ENCODE measurements at regions not wholly inside any gene's neighbourhood (a gene's known extent, or its start where the extent isn't known, plus 50 kb on each side); places are given as distances from the start of the nearest gene placed in this dataset.

GRCh38 chr4:110751183-110751582 lies 128.3 kb upstream of the PITX2 start:
- DNase-seq: no peak
- Histone ChIP-seq H3K27me3 (ENCODE audit: control insufficient read depth, insufficient read depth, low read length, poor library complexity, severe bottlenecking) (no peaks in the 10 kb centered on the region), H3K27ac (ENCODE audit: low read depth, low read length) (no peak overlapping the region), H3K4me3 (ENCODE audit: low read length) (no peak overlapping the region), H3K4me1 (ENCODE audit: control insufficient read depth, insufficient read depth, low read length) (no peaks in the 10 kb centered on the region), H3K9me3 (ENCODE audit: control insufficient read depth, low read length) (no peaks in the 10 kb centered on the region), H3K9ac (ENCODE audit: extremely low read depth, low read length, poor library complexity, severe bottlenecking) (no peak overlapping the region), H3K36me3 (ENCODE audit: control insufficient read depth, insufficient read depth, low read length) (no peaks in the 10 kb centered on the region)
- no peak overlapping the region for H3K27ac Mint-ChIP-seq
- no peak for TF ChIP-seq CTCF (conservative IDR thresholded peaks at IDR 0.05)
- H3K4me3 Mint-ChIP-seq: no peak overlapping the region
- no peaks in the 10 kb centered on the region for H3K9me3 Mint-ChIP-seq
- H3K4me1 Mint-ChIP-seq: no peaks in the 10 kb centered on the region
- 80 to 95% methylated on average over 1 to 2 of the region's 3 CpGs for WGBS, 2 experiments (ENCODE audit: insufficient coverage in 1 of 2, insufficient read length in 1 of 2)
- H3K27me3 Mint-ChIP-seq (ENCODE audit: insufficient read depth): no peaks in the 10 kb centered on the region
- no peaks in the 10 kb centered on the region for H3K36me3 Mint-ChIP-seq (ENCODE audit: low read depth)

- no peak for TF ChIP-seq CTCF (conservative IDR thresholded peaks at IDR 0.05)
- no peak for DNase-seq
- H3K36me3 ChIP-seq (ENCODE audit: control insufficient read depth, insufficient read depth, low read length): no peaks in the 10 kb centered on the region
- Mint-ChIP-seq H3K4me1 (no peaks in the 10 kb centered on the region), H3K4me3 (no peak overlapping the region), H3K27ac (no peak overlapping the region), H3K36me3 (ENCODE audit: low read depth) (no peaks in the 10 kb centered on the region), H3K9me3 (no peaks in the 10 kb centered on the region), H3K27me3 (ENCODE audit: insufficient read depth) (no peaks in the 10 kb centered on the region)
- WGBS, 2 experiments (ENCODE audit: insufficient coverage in 1 of 2, insufficient read length in 1 of 2): 98 to 100% methylated on average over 2 of the region's 2 CpGs
- H3K4me1 ChIP-seq (ENCODE audit: control insufficient read depth, insufficient read depth, low read length): no peaks in the 10 kb centered on the region
- no peak overlapping the region for H3K27ac ChIP-seq (ENCODE audit: low read depth, low read length)
- no peak overlapping the region for H3K4me3 ChIP-seq (ENCODE audit: low read length)
- H3K9ac ChIP-seq (ENCODE audit: extremely low read depth, low read length, poor library complexity, severe bottlenecking): no peak overlapping the region
- no peaks in the 10 kb centered on the region for H3K27me3 ChIP-seq (ENCODE audit: control insufficient read depth, insufficient read depth, low read length, poor library complexity, severe bottlenecking)
- H3K9me3 ChIP-seq (ENCODE audit: control insufficient read depth, low read length): no peaks in the 10 kb centered on the region
Observed at GRCh38 chr4:110751986-110752385, 129.1 kb upstream of the PITX2 start.

- 94% methylated on average over 3 of the region's 3 CpGs; no CpG with 5 or more reads in 1 of the 2 experiments for WGBS, 2 experiments (ENCODE audit: insufficient coverage in 1 of 2, insufficient read length in 1 of 2)
- H3K36me3 Mint-ChIP-seq (ENCODE audit: low read depth): no peaks in the 10 kb centered on the region
Observed at GRCh38 chr4:110753466-110753865, 130.6 kb upstream of the PITX2 start.

More at GRCh38 chr4:110753466-110753865, 130.6 kb upstream of the PITX2 start:
- H3K9me3 Mint-ChIP-seq: no peaks in the 10 kb centered on the region
- Histone ChIP-seq H3K9me3 (ENCODE audit: control insufficient read depth, low read length) (no peaks in the 10 kb centered on the region), H3K27me3 (ENCODE audit: control insufficient read depth, insufficient read depth, low read length, poor library complexity, severe bottlenecking) (no peaks in the 10 kb centered on the region), H3K27ac (ENCODE audit: low read depth, low read length) (no peak overlapping the region), H3K4me3 (ENCODE audit: low read length) (no peak overlapping the region), H3K4me1 (ENCODE audit: control insufficient read depth, insufficient read depth, low read length) (no peaks in the 10 kb centered on the region), H3K9ac (ENCODE audit: extremely low read depth, low read length, poor library complexity, severe bottlenecking) (no peak overlapping the region), H3K36me3 (ENCODE audit: control insufficient read depth, insufficient read depth, low read length) (no peaks in the 10 kb centered on the region)
- TF ChIP-seq CTCF (conservative IDR thresholded peaks at IDR 0.05): no peak
- H3K4me3 Mint-ChIP-seq: no peak overlapping the region
- DNase-seq: no peak
- no peaks in the 10 kb centered on the region for H3K27me3 Mint-ChIP-seq (ENCODE audit: insufficient read depth)
- H3K4me1 Mint-ChIP-seq: no peaks in the 10 kb centered on the region
- H3K27ac Mint-ChIP-seq: no peak overlapping the region
